Endothelial cell of umbilical vein (primary cell): ENCODE measurements at regions not wholly inside any gene's neighbourhood (a gene's known extent, or its start where the extent isn't known, plus 50 kb on each side); places are given as distances from the start of the nearest gene placed in this dataset.

Experiments used
- BruUV-seq: library from RNA; stranded (reverse); fragments of 400-500 nt; replicated peaks from 2 replicates; lab custom pipeline; 2021; lab: Mats Ljungman, UMichigan
- CTCF ChIA-PET: fragments of 300-600, 350-600 bp; sonication (Branson Sonifier 250); formaldehyde crosslinking; loops from one replicate; lab custom pipeline; 2021; ENCODE audit warnings: antibody characterized with exemption, inconsistent platforms; lab: Charles Lee
- POLR2A ChIA-PET: fragments of 300-600, 350-600 bp; sonication (Branson Sonifier 250); formaldehyde crosslinking; loops from one replicate; lab custom pipeline; 2021; ENCODE audit warnings: antibody characterized with exemption, inconsistent platforms; lab: Charles Lee
- DNase-seq: peaks from one replicate; pipeline ENCODE4 v3.0.0-alpha.2; 2011; ENCODE audit warnings: low read depth, low spot score
- FAIRE-seq: peaks from 2 replicates; lab custom pipeline; 2011; peaks lifted over from hg19 to GRCh38; lab: Jason Lieb, UNC
- H2AFZ ChIP-seq: 2 replicates; pipeline ENCODE4 v1.6.0; 2012; ENCODE audit warnings: low read depth, low read length, control low read depth, inconsistent platforms
- H3K27ac ChIP-seq: 2 replicates; pipeline ENCODE4 v1.5.1; 2011; ENCODE audit warnings: low read depth, mild to moderate bottlenecking, control low read depth, low read length, moderate library complexity; ENCODE audit not compliant: insufficient read depth
- H3K27me3 ChIP-seq, 2 experiments: 2 replicates each; pipeline versions ENCODE4 v1.6.0 to v1.6.1; 2011; ENCODE audit warnings: low read length in 2 of 2, mixed read lengths in 1 of 2; ENCODE audit not compliant: control insufficient read depth in 2 of 2, insufficient read depth in 2 of 2
- H3K36me3 ChIP-seq, 2 experiments: 2 replicates in 1 of 2; 3 replicates in 1 of 2; pipeline ENCODE4 v1.5.1; 2011; ENCODE audit warnings: low read length in 2 of 2, mild to moderate bottlenecking in 1 of 2, moderate library complexity in 1 of 2; ENCODE audit not compliant: control insufficient read depth in 2 of 2, insufficient read depth in 2 of 2; ENCODE audit errors: extremely low read depth in 1 of 2
- H3K4me1 ChIP-seq: 3 replicates; pipeline ENCODE4 v1.5.1; 2011; ENCODE audit warnings: mild to moderate bottlenecking, low read length; ENCODE audit not compliant: control insufficient read depth, insufficient read depth; ENCODE audit errors: extremely low read depth
- H3K4me2 ChIP-seq: 2 replicates; pipeline ENCODE4 v1.6.1; 2011; ENCODE audit warnings: low read length, control low read depth, mixed read lengths; ENCODE audit not compliant: insufficient read depth
- H3K4me3 ChIP-seq, 3 experiments: fragments of 200-600 bp in 1 of 3; sonication (generic), shearing (Covaris generic) in 1 of 3; replicated peaks in 1 of 3; 2 replicates each; pipeline ENCODE4 v1.5.1; 2011 to 2016; ENCODE audit warnings: control low read depth in 3 of 3, low read length in 3 of 3, mild to moderate bottlenecking in 2 of 3, inconsistent platforms in 1 of 3, low read depth in 1 of 3, moderate library complexity in 1 of 3; ENCODE audit not compliant: insufficient read depth in 1 of 3
- H3K79me2 ChIP-seq: 2 replicates; pipeline ENCODE4 v1.6.0; 2012; ENCODE audit warnings: low read length, inconsistent platforms; ENCODE audit not compliant: control insufficient read depth, insufficient read depth
- H3K9ac ChIP-seq: replicated peaks from 2 replicates; pipeline ENCODE3; 2011; ENCODE audit warnings: low read length, control low read depth; ENCODE audit not compliant: insufficient read depth; ENCODE audit errors: extremely low read depth
- H3K9me1 ChIP-seq: replicated peaks from 3 replicates; pipeline ENCODE4 v1.6.0; 2011; ENCODE audit warnings: mild to moderate bottlenecking, low read length; ENCODE audit not compliant: control insufficient read depth, insufficient read depth; ENCODE audit errors: extremely low read depth
- H3K9me3 ChIP-seq: replicated peaks from 2 replicates; pipeline ENCODE4 v1.5.1; 2012; ENCODE audit warnings: low read length, inconsistent platforms; ENCODE audit not compliant: control insufficient read depth, insufficient read depth
- H4K20me1 ChIP-seq: replicated peaks from 2 replicates; pipeline ENCODE3; 2011; ENCODE audit warnings: mild to moderate bottlenecking, low read length; ENCODE audit not compliant: control insufficient read depth, insufficient read depth; ENCODE audit errors: extremely low read depth
- CTCF ChIP-seq, 2 donors: IDR thresholded peaks; 1 replicate in 1 of 2; 2 replicates in 1 of 2; pipeline ENCODE4 v1.5.1; 2011; ENCODE audit warnings: low read length in 2 of 2, mild to moderate bottlenecking in 2 of 2, moderate library complexity in 2 of 2, control low read depth in 1 of 2, inconsistent platforms in 1 of 2, low read depth in 1 of 2; ENCODE audit not compliant: insufficient read depth in 1 of 2; ENCODE audit errors: extremely low read depth in 1 of 2
- GATA2 ChIP-seq: IDR thresholded peaks from 2 replicates; pipeline ENCODE4 v1.7.0; 2011; ENCODE audit warnings: low read depth, mild to moderate bottlenecking, moderate library complexity, mixed read lengths, low read length; ENCODE audit not compliant: insufficient read length, insufficient read depth
- POLR2AphosphoS5 ChIP-seq: IDR thresholded peaks from 2 replicates; pipeline ENCODE4 v1.6.1; 2012; ENCODE audit warnings: low read depth, mild to moderate bottlenecking, control low read depth, low read length, moderate library complexity; ENCODE audit not compliant: insufficient read depth
- dilution Hi-C: fragments of 300-500 bp; cut with MboI; formaldehyde crosslinking; loops from one replicate; pipeline ENCODE4 v1.15.0; 2019; ENCODE audit warnings: low sequenced_read_pairs; ENCODE audit not compliant: extremely low pct_ligation_motif_present
- intact Hi-C: fragments of 100-400 bp; cut with micrococcal nuclease; formaldehyde crosslinking; loops from one replicate; pipeline ENCODE4 v1.10.0; 2022

GRCh38 chr7:106542550-106543220 lies 118.3 kb downstream of the CCDC71L start:
- H3K9me3 ChIP-seq = no peaks in the 10 kb centered on the region
- no peaks in the 10 kb centered on the region for H3K9me1 ChIP-seq
- no peaks in the 10 kb centered on the region for H3K79me2 ChIP-seq
- no peaks in the 10 kb centered on the region for H4K20me1 ChIP-seq
- dilution Hi-C loops (no loop called here), intact Hi-C loops (loop anchor here (1.0 to 2.0 kb wide), 7 partner anchors 48 to 366 kb away; partner anchors contain the start of gene PIK3CG)
- H3K27me3 ChIP-seq = no peaks in the 10 kb centered on the region
- no peaks in the 10 kb centered on the region for H3K36me3 ChIP-seq
- BruUV-seq = no TSS peak
- no peak overlapping the region for H3K4me3 ChIP-seq
- ChIA-PET CTCF (interaction anchor here (0.6 to 6.8 kb wide), 66 partner anchors 9 to 651 kb away, joined by 3 to 191 read pairs (median 4); partner anchors contain the start of genes CCDC71L, NAMPT and PIK3CG), POLR2A (interaction anchor here (0.6 to 1.4 kb wide), 5 partner anchors 100 to 377 kb away, joined by 3 to 7 read pairs (median 5); partner anchors contain the start of gene CCDC71L)
- H3K27ac ChIP-seq = peak overlapping the region; percentile 59
- no peak for TF ChIP-seq GATA2
- peak; percentile 62 to 68 for TF ChIP-seq CTCF (IDR thresholded peaks at IDR 0.05; ENCODE audit: extremely low read depth in 1 of 2, insufficient read depth in 1 of 2, low read depth in 1 of 2, low read length in 2 of 2)
- peak; percentile 38 for TF ChIP-seq POLR2AphosphoS5
- peak overlapping the region; percentile 2 for H3K4me2 ChIP-seq
- peak overlapping the region; percentile 69 for H2AFZ ChIP-seq
- FAIRE-seq (peak; percentile 62), DNase-seq (peak; percentile 96)
- H3K4me1 ChIP-seq = peaks cover 44% of the 10 kb centered on the region
- H3K9ac ChIP-seq = peak overlapping the region; percentile 22
